ENCODE measurements at regions not wholly inside any gene's neighbourhood (a gene's known extent, or its start where the extent isn't known, plus 50 kb on each side); places are given as distances from the start of the nearest gene placed in this dataset.

GRCh38 chr6:112457886-112458285 lies 110.8 kb downstream of the RFPL4B start:
- TF ChIP-seq CTCF (IDR thresholded peaks at IDR 0.05; ENCODE audit: low read depth, low read length) (no peak), POLR2A (IDR thresholded peaks at IDR 0.05; ENCODE audit: extremely low read depth, insufficient read length) (no peak), MYC (IDR thresholded peaks at IDR 0.05; ENCODE audit: low read depth, low read length) (no peak), MAX (IDR thresholded peaks at IDR 0.05; ENCODE audit: low read depth, low read length) (no peak)

All from NB4 (cell line).